ENCODE measurements at regions not wholly inside any gene's neighbourhood (a gene's known extent, or its start where the extent isn't known, plus 50 kb on each side); places are given as distances from the start of the nearest gene placed in this dataset.

DNA sequence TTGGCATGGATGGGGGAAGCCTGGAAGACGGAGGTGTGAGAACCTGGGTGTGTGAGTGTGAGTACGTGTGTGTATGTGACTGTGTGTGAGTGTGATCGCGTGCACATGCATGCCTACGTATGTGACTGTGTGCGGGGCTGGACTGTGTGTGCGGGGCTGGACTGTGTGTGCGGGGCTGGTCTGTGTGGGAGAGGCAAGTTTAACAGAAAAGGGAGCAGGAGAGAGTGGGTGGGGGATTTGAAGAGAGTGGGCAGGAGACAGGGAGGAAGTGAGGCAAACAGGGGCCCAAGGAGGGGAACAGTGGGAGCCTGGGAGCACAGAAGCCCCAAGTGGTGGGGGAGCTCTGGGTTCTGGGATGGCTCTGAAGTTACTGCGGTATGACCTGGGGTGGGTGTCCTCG, 103.7 kb upstream of the LHX5 start:
- TF ChIP-seq POLR2AphosphoS5 (IDR thresholded peaks at IDR 0.05; ENCODE audit: low read depth): no peak
- no peak for TF ChIP-seq GABPA (IDR thresholded peaks at IDR 0.05; ENCODE audit: low read depth)
- TF ChIP-seq, protein P1, sequence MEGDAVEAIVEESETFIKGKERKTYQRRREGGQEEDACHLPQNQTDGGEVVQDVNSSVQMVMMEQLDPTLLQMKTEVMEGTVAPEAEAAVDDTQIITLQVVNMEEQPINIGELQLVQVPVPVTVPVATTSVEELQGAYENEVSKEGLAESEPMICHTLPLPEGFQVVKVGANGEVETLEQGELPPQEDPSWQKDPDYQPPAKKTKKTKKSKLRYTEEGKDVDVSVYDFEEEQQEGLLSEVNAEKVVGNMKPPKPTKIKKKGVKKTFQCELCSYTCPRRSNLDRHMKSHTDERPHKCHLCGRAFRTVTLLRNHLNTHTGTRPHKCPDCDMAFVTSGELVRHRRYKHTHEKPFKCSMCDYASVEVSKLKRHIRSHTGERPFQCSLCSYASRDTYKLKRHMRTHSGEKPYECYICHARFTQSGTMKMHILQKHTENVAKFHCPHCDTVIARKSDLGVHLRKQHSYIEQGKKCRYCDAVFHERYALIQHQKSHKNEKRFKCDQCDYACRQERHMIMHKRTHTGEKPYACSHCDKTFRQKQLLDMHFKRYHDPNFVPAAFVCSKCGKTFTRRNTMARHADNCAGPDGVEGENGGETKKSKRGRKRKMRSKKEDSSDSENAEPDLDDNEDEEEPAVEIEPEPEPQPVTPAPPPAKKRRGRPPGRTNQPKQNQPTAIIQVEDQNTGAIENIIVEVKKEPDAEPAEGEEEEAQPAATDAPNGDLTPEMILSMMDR (IDR thresholded peaks at IDR 0.05; ENCODE audit: insufficient read depth, low read length): no peak
- TF ChIP-seq, protein P2, sequence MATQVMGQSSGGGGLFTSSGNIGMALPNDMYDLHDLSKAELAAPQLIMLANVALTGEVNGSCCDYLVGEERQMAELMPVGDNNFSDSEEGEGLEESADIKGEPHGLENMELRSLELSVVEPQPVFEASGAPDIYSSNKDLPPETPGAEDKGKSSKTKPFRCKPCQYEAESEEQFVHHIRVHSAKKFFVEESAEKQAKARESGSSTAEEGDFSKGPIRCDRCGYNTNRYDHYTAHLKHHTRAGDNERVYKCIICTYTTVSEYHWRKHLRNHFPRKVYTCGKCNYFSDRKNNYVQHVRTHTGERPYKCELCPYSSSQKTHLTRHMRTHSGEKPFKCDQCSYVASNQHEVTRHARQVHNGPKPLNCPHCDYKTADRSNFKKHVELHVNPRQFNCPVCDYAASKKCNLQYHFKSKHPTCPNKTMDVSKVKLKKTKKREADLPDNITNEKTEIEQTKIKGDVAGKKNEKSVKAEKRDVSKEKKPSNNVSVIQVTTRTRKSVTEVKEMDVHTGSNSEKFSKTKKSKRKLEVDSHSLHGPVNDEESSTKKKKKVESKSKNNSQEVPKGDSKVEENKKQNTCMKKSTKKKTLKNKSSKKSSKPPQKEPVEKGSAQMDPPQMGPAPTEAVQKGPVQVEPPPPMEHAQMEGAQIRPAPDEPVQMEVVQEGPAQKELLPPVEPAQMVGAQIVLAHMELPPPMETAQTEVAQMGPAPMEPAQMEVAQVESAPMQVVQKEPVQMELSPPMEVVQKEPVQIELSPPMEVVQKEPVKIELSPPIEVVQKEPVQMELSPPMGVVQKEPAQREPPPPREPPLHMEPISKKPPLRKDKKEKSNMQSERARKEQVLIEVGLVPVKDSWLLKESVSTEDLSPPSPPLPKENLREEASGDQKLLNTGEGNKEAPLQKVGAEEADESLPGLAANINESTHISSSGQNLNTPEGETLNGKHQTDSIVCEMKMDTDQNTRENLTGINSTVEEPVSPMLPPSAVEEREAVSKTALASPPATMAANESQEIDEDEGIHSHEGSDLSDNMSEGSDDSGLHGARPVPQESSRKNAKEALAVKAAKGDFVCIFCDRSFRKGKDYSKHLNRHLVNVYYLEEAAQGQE (IDR thresholded peaks at IDR 0.05; ENCODE audit: insufficient replicate concordance, low read depth): no peak
- TF ChIP-seq SPI1 (IDR thresholded peaks at IDR 0.05; ENCODE audit: borderline replicate concordance, low read depth): no peak
- Histone ChIP-seq H3K27me3 (ENCODE audit: insufficient read depth, poor library complexity, severe bottlenecking) (no peaks in the 10 kb centered on the region), H3K27ac (replicated peaks) (no peak overlapping the region), H3K4me3 (replicated peaks; ENCODE audit: insufficient read depth, low read length) (no peak overlapping the region)
- no peak for DNase-seq (ENCODE audit: low read depth in 1 of 2, low spot score in 1 of 2)

DNA sequence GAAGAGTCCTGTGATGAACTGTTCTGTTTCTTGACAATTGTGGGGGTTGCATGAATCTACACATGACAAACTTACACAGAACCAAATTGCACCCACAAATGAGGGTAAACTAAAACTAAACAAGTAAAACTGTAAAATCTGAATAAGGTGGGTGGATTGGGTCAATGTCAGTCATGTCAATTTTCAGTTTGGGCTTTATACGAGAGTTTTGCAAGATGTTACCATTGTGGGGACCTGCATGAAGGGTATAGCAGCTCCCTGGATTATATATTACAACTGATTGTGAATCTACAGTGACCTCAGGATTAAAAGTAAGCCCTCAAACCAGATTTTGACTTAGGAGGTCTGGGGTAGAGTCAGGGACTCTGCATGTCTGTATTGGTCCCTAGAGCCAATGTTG, 101.5 kb upstream of the LHX5 start:
- no peak for DNase-seq (ENCODE audit: low read depth in 1 of 2, low spot score in 1 of 2)
- Histone ChIP-seq H3K27ac (replicated peaks) (no peak overlapping the region), H3K4me3 (replicated peaks; ENCODE audit: insufficient read depth, low read length) (no peak overlapping the region), H3K27me3 (ENCODE audit: insufficient read depth, poor library complexity, severe bottlenecking) (no peaks in the 10 kb centered on the region)
- TF ChIP-seq POLR2AphosphoS5 (IDR thresholded peaks at IDR 0.05; ENCODE audit: low read depth): no peak
- TF ChIP-seq SPI1 (IDR thresholded peaks at IDR 0.05; ENCODE audit: borderline replicate concordance, low read depth): no peak
- TF ChIP-seq, protein P1 (IDR thresholded peaks at IDR 0.05; ENCODE audit: insufficient read depth, low read length): no peak
- TF ChIP-seq, protein P2 (IDR thresholded peaks at IDR 0.05; ENCODE audit: insufficient replicate concordance, low read depth): no peak
- TF ChIP-seq GABPA (IDR thresholded peaks at IDR 0.05; ENCODE audit: low read depth): no peak

DNA sequence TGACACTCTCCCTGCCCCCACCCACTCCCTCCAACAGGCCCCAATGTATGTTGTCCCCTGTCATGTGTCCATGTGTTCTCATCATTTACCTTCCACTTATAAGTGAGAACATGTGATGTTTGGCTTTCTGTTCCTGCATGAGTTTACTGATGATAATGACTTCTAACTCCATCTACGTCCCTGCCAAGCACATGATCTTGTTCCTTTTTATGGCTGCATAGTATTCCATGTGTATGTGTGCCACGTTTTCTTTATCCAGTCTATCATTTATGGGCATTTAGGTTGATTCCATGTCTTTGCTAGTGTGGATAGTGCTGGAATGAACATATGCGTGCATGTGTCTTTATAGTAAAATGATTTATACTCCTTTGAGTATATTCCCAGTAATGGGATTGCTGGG, 100.0 kb upstream of the LHX5 start:
- TF ChIP-seq, protein P2 (IDR thresholded peaks at IDR 0.05; ENCODE audit: insufficient replicate concordance, low read depth): no peak
- TF ChIP-seq, protein P1 (IDR thresholded peaks at IDR 0.05; ENCODE audit: insufficient read depth, low read length): no peak
- TF ChIP-seq SPI1 (IDR thresholded peaks at IDR 0.05; ENCODE audit: borderline replicate concordance, low read depth): no peak
- TF ChIP-seq POLR2AphosphoS5 (IDR thresholded peaks at IDR 0.05; ENCODE audit: low read depth): no peak
- no peak for TF ChIP-seq GABPA (IDR thresholded peaks at IDR 0.05; ENCODE audit: low read depth)
- Histone ChIP-seq H3K4me3 (replicated peaks; ENCODE audit: insufficient read depth, low read length) (no peak overlapping the region), H3K27me3 (ENCODE audit: insufficient read depth, poor library complexity, severe bottlenecking) (no peaks in the 10 kb centered on the region), H3K27ac (replicated peaks) (no peak overlapping the region)
- no peak for DNase-seq (ENCODE audit: low read depth in 1 of 2, low spot score in 1 of 2)

All from HL-60 (cell line).